GM12892 (cell line): ENCODE measurements at regions not wholly inside any gene's neighbourhood (a gene's known extent, or its start where the extent isn't known, plus 50 kb on each side); places are given as distances from the start of the nearest gene placed in this dataset.

ENCODE experiments used
- POLR2A ChIP-seq: IDR thresholded peaks from 2 replicates; pipeline ENCODE4 v1.6.1; 2011; ENCODE audit warnings: low read depth, low read length, control low read depth
- POLR2AphosphoS5 ChIP-seq: IDR thresholded peaks from 2 replicates; pipeline ENCODE4 v1.6.1; 2011; ENCODE audit warnings: low read depth, low read length, control low read depth
- TAF1 ChIP-seq: IDR thresholded peaks from 2 replicates; pipeline ENCODE4 v1.6.1; 2011; ENCODE audit warnings: low read depth, mild to moderate bottlenecking, control low read depth, low read length, borderline replicate concordance

DNA sequence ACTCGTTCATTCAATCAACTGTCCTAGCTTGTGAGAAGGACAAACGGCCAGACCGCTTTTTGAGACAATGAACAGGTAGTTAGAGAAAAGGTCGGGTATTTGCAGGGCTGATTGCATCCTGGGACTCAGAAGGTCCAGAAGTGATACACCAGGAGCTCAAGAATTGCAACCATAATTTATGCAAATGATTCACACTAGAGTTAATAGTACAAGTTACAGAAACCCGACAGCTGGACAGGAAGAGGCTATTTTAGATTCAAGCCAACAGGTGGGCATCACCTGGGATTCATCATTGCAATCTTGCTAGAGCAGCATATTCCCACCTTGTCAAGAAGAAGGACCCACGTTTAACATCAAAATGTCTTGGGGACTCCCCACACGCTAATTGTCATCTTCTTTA lies 83.5 kb downstream of the TNFAIP3 start:
- TF ChIP-seq POLR2A = no peak
- TF ChIP-seq TAF1 = no peak
- TF ChIP-seq POLR2AphosphoS5 = no peak
